Uterus (tissue), 3 donors: ENCODE measurements at regions not wholly inside any gene's neighbourhood (a gene's known extent, or its start where the extent isn't known, plus 50 kb on each side); places are given as distances from the start of the nearest gene placed in this dataset.

ENCODE experiments used
- DNase-seq, 2 donors: peaks; one replicate each; pipeline ENCODE4 v3.0.0-alpha.2; 2019 to 2020
- H3K27ac ChIP-seq, 2 donors: fragments of 200-600 bp; sonication (generic); 1 replicate in 1 of 2; 2 replicates in 1 of 2; pipeline ENCODE4 v1.5.1; 2016 to 2018
- H3K27me3 ChIP-seq, 2 donors: fragments of 200-600 bp; sonication (generic); one replicate each; pipeline ENCODE4 v1.5.1; 2018 to 2019; ENCODE audit warnings: control low read depth in 1 of 2
- H3K36me3 ChIP-seq, 2 donors: fragments of 200-600 bp; sonication (generic); one replicate each; pipeline ENCODE4 v1.5.1; 2019; ENCODE audit warnings: control low read depth in 1 of 2
- H3K4me1 ChIP-seq, 2 donors: fragments of 200-600 bp; sonication (generic); one replicate each; pipeline ENCODE4 v1.5.1; 2018 to 2019; ENCODE audit warnings: control low read depth in 1 of 2
- H3K4me3 ChIP-seq, 2 donors: fragments of 200-600 bp; sonication (generic); 1 replicate in 1 of 2; 2 replicates in 1 of 2; pipeline ENCODE4 v1.5.1; 2018 to 2019; ENCODE audit warnings: mild to moderate bottlenecking in 1 of 2
- H3K9me3 ChIP-seq, 2 donors: fragments of 200-600 bp; sonication (generic); one replicate each; pipeline ENCODE4 v1.5.1; 2019; ENCODE audit warnings: control low read depth in 1 of 2
- CTCF ChIP-seq, 4 experiments: fragments of 200-600 bp in 2 of 4; fragments of 450-650 bp in 2 of 4; sonication (generic) in 2 of 4; IDR thresholded peaks; one replicate each; pipeline ENCODE4 v1.5.1; 2016 to 2019; ENCODE audit warnings: antibody characterized with exemption in 4 of 4, mild to moderate bottlenecking in 2 of 4, moderate library complexity in 1 of 4
- POLR2A ChIP-seq, 2 donors: fragments of 450-650 bp; IDR thresholded peaks; one replicate each; pipeline ENCODE4 v1.6.1; 2016; ENCODE audit warnings: antibody characterized with exemption in 2 of 2, mild to moderate bottlenecking in 1 of 2, moderate library complexity in 1 of 2
- intact Hi-C: fragments of 100-400 bp; cut with DNase I; formaldehyde crosslinking; loops from one replicate; pipeline ENCODE4 v1.15.1; 2023; ENCODE audit warnings: low total_unique reads
- donor health status: DM: yes; HTN: yes; CAD: no.

GRCh38 chr7:128177768-128178550 lies 63.1 kb upstream of the LEP start:
- Histone ChIP-seq H3K9me3 (no peaks in the 10 kb centered on the region), H3K4me1 (no peaks in the 10 kb centered on the region), H3K4me3 (no peak overlapping the region), H3K27ac (no peak overlapping the region), H3K27me3 (no peaks in the 10 kb centered on the region), H3K36me3 (no peaks in the 10 kb centered on the region)
- intact Hi-C loops, result no loop called here
- DNase-seq, result no peak
- TF ChIP-seq CTCF (IDR thresholded peaks at IDR 0.05) (no peak), POLR2A (IDR thresholded peaks at IDR 0.05) (no peak)

GRCh38 chr7:128178611-128179010 lies 62.5 kb upstream of the LEP start:
- H3K27me3 ChIP-seq, result no peaks in the 10 kb centered on the region
- no peak for DNase-seq

GRCh38 chr7:128188396-128189230 lies 52.5 kb upstream of the LEP start:
- no peaks in the 10 kb centered on the region for H3K27me3 ChIP-seq
- H3K9me3 ChIP-seq, result no peaks in the 10 kb centered on the region
- DNase-seq, result peak in 1 of 2 donors; percentile 1
- no peak for TF ChIP-seq CTCF (IDR thresholded peaks at IDR 0.05)
- no peak for TF ChIP-seq POLR2A (IDR thresholded peaks at IDR 0.05)
- H3K27ac ChIP-seq, result no peak overlapping the region
- intact Hi-C loops, result no loop called here
- no peak overlapping the region for H3K4me3 ChIP-seq
- no peaks in the 10 kb centered on the region for H3K4me1 ChIP-seq
- no peaks in the 10 kb centered on the region for H3K36me3 ChIP-seq

More at GRCh38 chr7:128178611-128179010, 62.5 kb upstream of the LEP start:
- Histone ChIP-seq H3K4me3 (no peak overlapping the region), H3K36me3 (no peaks in the 10 kb centered on the region), H3K9me3 (no peaks in the 10 kb centered on the region), H3K27ac (no peak overlapping the region), H3K4me1 (no peaks in the 10 kb centered on the region)
- intact Hi-C loops, result no loop called here
- no peak for TF ChIP-seq CTCF (IDR thresholded peaks at IDR 0.05)
- no peak for TF ChIP-seq POLR2A (IDR thresholded peaks at IDR 0.05)

- DNase-seq, result no peak
- peaks cover 0 to 5% of the 10 kb centered on the region in 2 donors for H3K9me3 ChIP-seq
- TF ChIP-seq CTCF (IDR thresholded peaks at IDR 0.05), result no peak
- TF ChIP-seq POLR2A (IDR thresholded peaks at IDR 0.05), result no peak
- H3K4me1 ChIP-seq, result no peaks in the 10 kb centered on the region
- H3K27me3 ChIP-seq, result no peaks in the 10 kb centered on the region
- H3K4me3 ChIP-seq, result no peak overlapping the region
- intact Hi-C loops, result no loop called here
- no peak overlapping the region for H3K27ac ChIP-seq
- H3K36me3 ChIP-seq, result no peaks in the 10 kb centered on the region
Observed at GRCh38 chr7:128189231-128189930, 51.7 kb upstream of the LEP start.
